Panc1 (cell line): ENCODE measurements at regions not wholly inside any gene's neighbourhood (a gene's known extent, or its start where the extent isn't known, plus 50 kb on each side); places are given as distances from the start of the nearest gene placed in this dataset.

Source experiments
- ATAC-seq: fragments of 200-7000 bp; cut with Tn5 transposase; 2 replicates; pipeline ENCODE4 v1.9.1; 2020; ENCODE audit warnings: mild to moderate bottlenecking, moderate library complexity
- BruUV-seq: library from RNA; stranded (reverse); fragments of 400-500 nt; replicated peaks from 2 replicates; lab custom pipeline; 2021; lab: Mats Ljungman, UMichigan
- CTCF ChIA-PET: fragments of 300-600 bp; sonication (Branson Sonifier 250); formaldehyde crosslinking; loops from one replicate; lab custom pipeline; 2022; ENCODE audit warnings: antibody characterized with exemption; lab: Charles Lee
- POLR2A ChIA-PET: fragments of 300-600 bp; sonication (Branson Sonifier 250); formaldehyde crosslinking; loops from one replicate; lab custom pipeline; 2022; ENCODE audit warnings: antibody characterized with exemption; lab: Charles Lee
- DNase-seq: peaks from one replicate; pipeline ENCODE4 v3.0.0-alpha.2; 2010; ENCODE audit warnings: low read depth, low spot score
- H3K27ac ChIP-seq: 2 replicates; pipeline ENCODE4 v1.5.1; 2011; ENCODE audit warnings: mild to moderate bottlenecking, low read length, inconsistent platforms
- H3K27me3 ChIP-seq: fragments of 200-500 bp; sonication (Bioruptor generic); 2 replicates; pipeline ENCODE4 v1.6.0; 2014; ENCODE audit warnings: low read length, inconsistent platforms; ENCODE audit not compliant: control insufficient read depth, insufficient read depth
- H3K36me3 ChIP-seq: fragments of 200-500 bp; sonication (Bioruptor generic); 2 replicates; pipeline ENCODE4 v1.5.1; 2014; ENCODE audit warnings: inconsistent platforms, mild to moderate bottlenecking, low read length, moderate library complexity; ENCODE audit not compliant: control insufficient read depth, insufficient read depth
- H3K4me1 ChIP-seq: 2 replicates; pipeline ENCODE4 v1.5.1; 2011; ENCODE audit warnings: inconsistent platforms, mild to moderate bottlenecking, low read length, moderate library complexity; ENCODE audit not compliant: control insufficient read depth, insufficient read depth
- H3K4me3 ChIP-seq, 2 experiments: 2 replicates each; pipeline ENCODE4 v1.5.1; 2011 to 2012; ENCODE audit warnings: low read depth in 2 of 2, low read length in 2 of 2, mild to moderate bottlenecking in 2 of 2, inconsistent platforms in 1 of 2, moderate library complexity in 1 of 2
- H3K9me3 ChIP-seq: fragments of 200-500 bp; sonication (Bioruptor generic); 2 replicates; pipeline ENCODE4 v1.5.1; 2014; ENCODE audit warnings: low read depth, mild to moderate bottlenecking, inconsistent platforms, low read length, moderate library complexity; ENCODE audit not compliant: control insufficient read depth, insufficient read depth
- POLR2AphosphoS5 ChIP-seq: IDR thresholded peaks from 2 replicates; pipeline ENCODE4 v1.6.1; 2012; ENCODE audit warnings: mild to moderate bottlenecking, low read depth, low read length, moderate library complexity
- SIN3A ChIP-seq: IDR thresholded peaks from 2 replicates; pipeline ENCODE4 v1.6.1; 2012; ENCODE audit warnings: low read depth, mild to moderate bottlenecking, low read length, moderate library complexity, borderline replicate concordance; ENCODE audit not compliant: insufficient read depth
- TCF7L2 ChIP-seq: IDR thresholded peaks from 2 replicates; pipeline ENCODE4 v1.6.1; 2011; ENCODE audit warnings: mild to moderate bottlenecking, low read depth, low read length, inconsistent platforms
- in situ Hi-C: cut with HindIII; loops from 2 replicates; pipeline ENCODE4 v1.10.0; 2016; ENCODE audit warnings: low sequenced_read_pairs, low pct_unique_long_range_greater_than_20kb
- intact Hi-C: fragments of 100-400 bp; cut with micrococcal nuclease; formaldehyde crosslinking; loops from one replicate; pipeline ENCODE4 v1.10.0; 2022; ENCODE audit not compliant: unreplicated experiment
- TF ChIP-seq, protein P1 (sequence below): fragments of 450-650 bp; IDR thresholded peaks from 2 replicates; pipeline ENCODE4 v1.5.1; 2017; ENCODE audit warnings: mild to moderate bottlenecking
- TF ChIP-seq, protein P2 (sequence below), 2 experiments: IDR thresholded peaks; 2 replicates each; pipeline ENCODE4 v1.6.1; 2011 to 2012; ENCODE audit warnings: low read depth in 2 of 2, control low read depth in 1 of 2, low read length in 1 of 2, mild to moderate bottlenecking in 1 of 2, moderate library complexity in 1 of 2; ENCODE audit not compliant: insufficient read depth in 1 of 2

DNA sequence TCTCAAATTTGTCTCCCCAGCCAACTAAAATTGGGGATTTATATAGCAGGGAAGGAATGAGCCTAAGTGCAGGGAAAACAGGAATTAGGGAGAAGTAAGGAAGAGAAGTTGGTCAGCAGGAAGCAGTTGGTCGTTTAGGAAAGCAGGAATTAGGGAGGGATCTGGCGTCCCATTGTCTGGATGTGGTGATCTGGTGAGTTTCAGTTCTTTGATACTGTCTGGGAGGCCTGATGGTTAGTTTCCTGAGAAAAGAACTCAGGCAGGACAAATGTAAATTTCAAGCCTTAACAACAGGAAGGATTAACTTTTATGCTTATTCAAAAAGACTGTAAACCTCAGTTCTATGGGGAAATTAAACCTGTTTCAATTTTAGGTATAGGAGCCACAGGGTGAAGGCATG, 116.2 kb upstream of the PRL start:
- ATAC-seq (no peak), DNase-seq (no peak)
- in situ Hi-C loops = no loop called here
- H3K27me3 ChIP-seq = no peaks in the 10 kb centered on the region
- intact Hi-C loops = no loop called here
- TF ChIP-seq SIN3A (no peak), POLR2AphosphoS5 (no peak), TCF7L2 (no peak)
- TF ChIP-seq, protein P1, sequence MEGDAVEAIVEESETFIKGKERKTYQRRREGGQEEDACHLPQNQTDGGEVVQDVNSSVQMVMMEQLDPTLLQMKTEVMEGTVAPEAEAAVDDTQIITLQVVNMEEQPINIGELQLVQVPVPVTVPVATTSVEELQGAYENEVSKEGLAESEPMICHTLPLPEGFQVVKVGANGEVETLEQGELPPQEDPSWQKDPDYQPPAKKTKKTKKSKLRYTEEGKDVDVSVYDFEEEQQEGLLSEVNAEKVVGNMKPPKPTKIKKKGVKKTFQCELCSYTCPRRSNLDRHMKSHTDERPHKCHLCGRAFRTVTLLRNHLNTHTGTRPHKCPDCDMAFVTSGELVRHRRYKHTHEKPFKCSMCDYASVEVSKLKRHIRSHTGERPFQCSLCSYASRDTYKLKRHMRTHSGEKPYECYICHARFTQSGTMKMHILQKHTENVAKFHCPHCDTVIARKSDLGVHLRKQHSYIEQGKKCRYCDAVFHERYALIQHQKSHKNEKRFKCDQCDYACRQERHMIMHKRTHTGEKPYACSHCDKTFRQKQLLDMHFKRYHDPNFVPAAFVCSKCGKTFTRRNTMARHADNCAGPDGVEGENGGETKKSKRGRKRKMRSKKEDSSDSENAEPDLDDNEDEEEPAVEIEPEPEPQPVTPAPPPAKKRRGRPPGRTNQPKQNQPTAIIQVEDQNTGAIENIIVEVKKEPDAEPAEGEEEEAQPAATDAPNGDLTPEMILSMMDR = no peak
- TF ChIP-seq, protein P2, sequence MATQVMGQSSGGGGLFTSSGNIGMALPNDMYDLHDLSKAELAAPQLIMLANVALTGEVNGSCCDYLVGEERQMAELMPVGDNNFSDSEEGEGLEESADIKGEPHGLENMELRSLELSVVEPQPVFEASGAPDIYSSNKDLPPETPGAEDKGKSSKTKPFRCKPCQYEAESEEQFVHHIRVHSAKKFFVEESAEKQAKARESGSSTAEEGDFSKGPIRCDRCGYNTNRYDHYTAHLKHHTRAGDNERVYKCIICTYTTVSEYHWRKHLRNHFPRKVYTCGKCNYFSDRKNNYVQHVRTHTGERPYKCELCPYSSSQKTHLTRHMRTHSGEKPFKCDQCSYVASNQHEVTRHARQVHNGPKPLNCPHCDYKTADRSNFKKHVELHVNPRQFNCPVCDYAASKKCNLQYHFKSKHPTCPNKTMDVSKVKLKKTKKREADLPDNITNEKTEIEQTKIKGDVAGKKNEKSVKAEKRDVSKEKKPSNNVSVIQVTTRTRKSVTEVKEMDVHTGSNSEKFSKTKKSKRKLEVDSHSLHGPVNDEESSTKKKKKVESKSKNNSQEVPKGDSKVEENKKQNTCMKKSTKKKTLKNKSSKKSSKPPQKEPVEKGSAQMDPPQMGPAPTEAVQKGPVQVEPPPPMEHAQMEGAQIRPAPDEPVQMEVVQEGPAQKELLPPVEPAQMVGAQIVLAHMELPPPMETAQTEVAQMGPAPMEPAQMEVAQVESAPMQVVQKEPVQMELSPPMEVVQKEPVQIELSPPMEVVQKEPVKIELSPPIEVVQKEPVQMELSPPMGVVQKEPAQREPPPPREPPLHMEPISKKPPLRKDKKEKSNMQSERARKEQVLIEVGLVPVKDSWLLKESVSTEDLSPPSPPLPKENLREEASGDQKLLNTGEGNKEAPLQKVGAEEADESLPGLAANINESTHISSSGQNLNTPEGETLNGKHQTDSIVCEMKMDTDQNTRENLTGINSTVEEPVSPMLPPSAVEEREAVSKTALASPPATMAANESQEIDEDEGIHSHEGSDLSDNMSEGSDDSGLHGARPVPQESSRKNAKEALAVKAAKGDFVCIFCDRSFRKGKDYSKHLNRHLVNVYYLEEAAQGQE (IDR thresholded peaks at IDR 0.05; ENCODE audit: insufficient read depth in 1 of 2, low read depth in 2 of 2, low read length in 1 of 2) = no peak
- BruUV-seq = no TSS peak
- no peaks in the 10 kb centered on the region for H3K4me1 ChIP-seq
- H3K27ac ChIP-seq = no peak overlapping the region
- peaks cover under 1% of the 10 kb centered on the region; the same call in 1 of the 2 replicates for H3K9me3 ChIP-seq
- no peaks in the 10 kb centered on the region for H3K36me3 ChIP-seq
- H3K4me3 ChIP-seq = no peak overlapping the region
- POLR2A ChIA-PET = interaction anchor here (0.6 kb wide), 1 partner anchor 139 kb away, joined by 6 read pairs; no protein-coding TSS in a partner anchor
- CTCF ChIA-PET = no interaction called here

DNA sequence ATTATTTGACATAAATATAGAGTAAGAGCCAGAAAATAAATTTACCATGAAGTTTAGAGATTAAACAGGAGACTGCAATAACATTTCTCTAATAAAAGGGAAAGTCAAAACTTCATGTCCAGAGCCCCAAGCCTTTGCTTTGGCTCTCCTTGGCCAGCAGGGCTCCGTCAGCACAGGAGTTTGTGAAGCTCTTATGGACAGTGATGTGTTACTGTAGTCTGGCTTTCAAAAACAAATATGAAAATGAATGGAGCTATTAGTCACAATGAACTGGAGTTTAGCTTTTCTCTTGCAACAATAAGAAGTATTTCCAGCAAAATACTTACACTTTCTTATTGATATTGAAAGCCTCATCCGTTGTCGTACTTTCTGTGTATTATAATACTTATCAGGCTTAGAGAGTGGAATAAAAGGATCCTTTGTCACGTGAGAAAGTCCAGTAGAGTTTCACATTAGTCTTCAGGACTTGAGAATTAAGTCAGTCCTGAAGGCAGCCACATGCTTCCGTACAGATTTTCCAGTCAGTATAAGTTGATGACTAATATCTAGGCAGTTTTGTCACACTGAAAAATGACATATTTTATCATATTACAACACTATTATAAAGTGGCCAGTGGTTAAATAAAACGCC, 117.0 kb upstream of the PRL start:
- no peaks in the 10 kb centered on the region for H3K36me3 ChIP-seq
- in situ Hi-C loops = no loop called here
- intact Hi-C loops = no loop called here
- no peaks in the 10 kb centered on the region for H3K4me1 ChIP-seq
- TF ChIP-seq TCF7L2 (no peak), POLR2AphosphoS5 (no peak), SIN3A (no peak)
- TF ChIP-seq, protein P1 = no peak
- TF ChIP-seq, protein P2 (IDR thresholded peaks at IDR 0.05; ENCODE audit: insufficient read depth in 1 of 2, low read depth in 2 of 2, low read length in 1 of 2) = no peak
- DNase-seq = no peak
- no TSS peak for BruUV-seq
- no peak overlapping the region for H3K4me3 ChIP-seq
- peaks cover 4% of the 10 kb centered on the region; the same call in 1 of the 2 replicates for H3K9me3 ChIP-seq
- H3K27ac ChIP-seq = no peak overlapping the region
- POLR2A ChIA-PET = interaction anchor here (0.6 kb wide), 1 partner anchor 140 kb away, joined by 6 read pairs; no protein-coding TSS in a partner anchor
- CTCF ChIA-PET = no interaction called here
- ATAC-seq = no peak
- no peaks in the 10 kb centered on the region for H3K27me3 ChIP-seq
